HCT116 (cell line): ENCODE measurements at regions not wholly inside any gene's neighbourhood (a gene's known extent, or its start where the extent isn't known, plus 50 kb on each side); places are given as distances from the start of the nearest gene placed in this dataset.

Experiments
- ATAC-seq: fragments of 200-7000 bp; cut with Tn5 transposase; 2 replicates; pipeline ENCODE4 v1.9.1; 2020; ENCODE audit warnings: mild to moderate bottlenecking, moderate library complexity
- BruUV-seq: library from RNA; stranded (reverse); fragments of 400-500 nt; replicated peaks from 2 replicates; lab custom pipeline; 2021; lab: Mats Ljungman, UMichigan
- CTCF ChIA-PET: fragments of 300-600 bp; sonication (Branson Sonifier 250); formaldehyde crosslinking; loops from one replicate; lab custom pipeline; 2021; ENCODE audit warnings: antibody characterized with exemption; lab: Charles Lee
- POLR2A ChIA-PET: fragments of 300-600, 350-600 bp; sonication (Branson Sonifier 250); formaldehyde crosslinking; loops from one replicate; lab custom pipeline; 2021; ENCODE audit warnings: antibody characterized with exemption; lab: Charles Lee
- RAD21 ChIA-PET, 2 experiments: fragments of 300-600 bp; sonication (Branson Sonifier 250); formaldehyde crosslinking; loops; one replicate each; lab custom pipeline; 2023; ENCODE audit warnings: low total read pairs in 2 of 2; ENCODE audit not compliant: uncharacterized antibody in 2 of 2, unreplicated experiment in 2 of 2, low non-redundant PET in 1 of 2; lab: Charles Lee
- DNase-seq: peaks from one replicate; pipeline ENCODE4 v3.0.0-alpha.2; 2010; ENCODE audit warnings: low read depth, low spot score
- H2AFZ ChIP-seq: fragments of 200-600 bp; shearing (Covaris generic), sonication (generic); 2 replicates; pipeline ENCODE4 v1.6.1; 2017; ENCODE audit warnings: low read depth, mixed run types, mixed read lengths, antibody characterized with exemption, low read length; ENCODE audit not compliant: poor library complexity, severe bottlenecking
- H3K27ac ChIP-seq: 2 replicates; pipeline ENCODE4 v1.5.1; 2012; ENCODE audit warnings: low read depth, low read length
- H3K27me3 ChIP-seq: fragments of 200-600 bp; sonication (generic); 2 replicates; pipeline ENCODE4 v1.6.1; 2016; ENCODE audit warnings: mixed run types, low read length, mixed read lengths; ENCODE audit not compliant: insufficient read depth
- H3K36me3 ChIP-seq, 2 experiments: fragments of 200-500 bp in 1 of 2; fragments of 200-600 bp in 1 of 2; sonication (Bioruptor generic) in 1 of 2; sonication (generic) in 1 of 2; 2 replicates each; pipeline versions ENCODE4 v1.5.1 to v1.6.1; 2014 to 2016; ENCODE audit warnings: low read length in 2 of 2, inconsistent platforms in 1 of 2, mixed read lengths in 1 of 2, mixed run types in 1 of 2; ENCODE audit not compliant: insufficient read depth in 2 of 2, control insufficient read depth in 1 of 2
- H3K4me1 ChIP-seq, 2 experiments: fragments of 200-600 bp in 1 of 2; sonication (generic) in 1 of 2; 2 replicates each; pipeline versions ENCODE4 v1.5.1 to v1.6.1; 2012 to 2017; ENCODE audit warnings: low read length in 2 of 2, inconsistent platforms in 1 of 2, mild to moderate bottlenecking in 1 of 2, mixed read lengths in 1 of 2, mixed run types in 1 of 2, moderate library complexity in 1 of 2; ENCODE audit not compliant: insufficient read depth in 2 of 2, control insufficient read depth in 1 of 2
- H3K4me2 ChIP-seq: fragments of 200-600 bp; sonication (generic); 2 replicates; pipeline ENCODE4 v1.6.1; 2017; ENCODE audit warnings: mixed run types, low read length, mixed read lengths
- H3K4me3 ChIP-seq, 2 experiments: fragments of 200-600 bp in 1 of 2; sonication (generic) in 1 of 2; replicated peaks in 1 of 2; 2 replicates each; pipeline ENCODE4 v1.5.1; 2011 to 2016; ENCODE audit warnings: low read length in 2 of 2, control low read depth in 1 of 2, low read depth in 1 of 2, mild to moderate bottlenecking in 1 of 2, mixed read lengths in 1 of 2, mixed run types in 1 of 2
- H3K79me2 ChIP-seq: fragments of 200-600 bp; sonication (generic); 2 replicates; pipeline ENCODE4 v1.6.1; 2017; ENCODE audit warnings: mild to moderate bottlenecking, mixed run types, low read length, moderate library complexity, mixed read lengths; ENCODE audit not compliant: insufficient read depth
- H3K9ac ChIP-seq: fragments of 200-600 bp; sonication (generic); 2 replicates; pipeline ENCODE4 v1.6.1; 2016; ENCODE audit warnings: low read length, mixed read lengths
- H3K9me2 ChIP-seq: fragments of 200-600 bp; sonication (generic), shearing (Covaris generic); 2 replicates; pipeline ENCODE4 v1.6.1; 2017; ENCODE audit warnings: mixed run types, mild to moderate bottlenecking, moderate library complexity; ENCODE audit not compliant: insufficient read depth
- H3K9me3 ChIP-seq, 2 experiments: fragments of 200-500 bp in 1 of 2; fragments of 200-600 bp in 1 of 2; sonication (Bioruptor generic) in 1 of 2; sonication (generic) in 1 of 2; 2 replicates each; pipeline ENCODE4 v1.6.1; 2014 to 2017; ENCODE audit warnings: low read length in 2 of 2, mixed read lengths in 2 of 2, inconsistent platforms in 1 of 2, low read depth in 1 of 2, mild to moderate bottlenecking in 1 of 2, mixed run types in 1 of 2, moderate library complexity in 1 of 2; ENCODE audit not compliant: control insufficient read depth in 1 of 2, insufficient read depth in 1 of 2
- H4K20me1 ChIP-seq: fragments of 200-600 bp; sonication (generic), shearing (Covaris generic); 2 replicates; pipeline ENCODE4 v1.6.1; 2017; ENCODE audit warnings: mixed run types, mild to moderate bottlenecking, moderate library complexity; ENCODE audit not compliant: insufficient read depth
- CBX3 ChIP-seq: IDR thresholded peaks from 2 replicates; pipeline ENCODE4 v1.6.1; 2012; ENCODE audit warnings: low read depth
- CEBPB ChIP-seq: IDR thresholded peaks from 2 replicates; pipeline ENCODE4 v1.6.1; 2012; ENCODE audit warnings: low read depth
- CTCF ChIP-seq, 3 experiments: fragments of 200-600 bp in 1 of 3; sonication (generic) in 1 of 3; IDR thresholded peaks in 2 of 3; conservative IDR thresholded peaks in 1 of 3; 2 replicates each; pipeline ENCODE4 v1.5.1; 2012 to 2017; ENCODE audit warnings: low read depth in 2 of 3, low read length in 2 of 3, antibody characterized with exemption in 1 of 3, borderline replicate concordance in 1 of 3, control low read depth in 1 of 3, mild to moderate bottlenecking in 1 of 3, mixed read lengths in 1 of 3, mixed run types in 1 of 3, moderate library complexity in 1 of 3; ENCODE audit not compliant: insufficient read depth in 1 of 3
- EGR1 ChIP-seq: IDR thresholded peaks from 2 replicates; pipeline ENCODE4 v1.6.1; 2012; ENCODE audit warnings: low read depth
- EZH2 ChIP-seq: fragments of 200-600 bp; sonication (generic); IDR thresholded peaks from 2 replicates; pipeline ENCODE4 v1.6.1; 2017; ENCODE audit warnings: antibody characterized with exemption, mixed run types
- FOSL1 ChIP-seq: IDR thresholded peaks from 2 replicates; pipeline ENCODE4 v1.6.1; 2012; ENCODE audit warnings: low read depth
- JUND ChIP-seq: IDR thresholded peaks from 2 replicates; pipeline ENCODE4 v1.6.1; 2012
- MAX ChIP-seq: IDR thresholded peaks from 2 replicates; pipeline ENCODE4 v1.6.1; 2012
- POLR2A ChIP-seq: IDR thresholded peaks from 2 replicates; pipeline ENCODE4 v1.7.0; 2011; ENCODE audit warnings: borderline replicate concordance; ENCODE audit not compliant: insufficient read depth, insufficient read length; ENCODE audit errors: extremely low read depth
- POLR2AphosphoS5 ChIP-seq: IDR thresholded peaks from 2 replicates; pipeline ENCODE4 v1.6.1; 2011; ENCODE audit warnings: mild to moderate bottlenecking, low read depth, low read length, moderate library complexity
- RAD21 ChIP-seq: IDR thresholded peaks from 2 replicates; pipeline ENCODE4 v1.6.1; 2012; ENCODE audit warnings: low read depth, mild to moderate bottlenecking
- REST ChIP-seq: IDR thresholded peaks from 2 replicates; pipeline ENCODE4 v1.6.1; 2012; ENCODE audit warnings: low read depth
- SIN3A ChIP-seq: IDR thresholded peaks from 2 replicates; pipeline ENCODE4 v1.6.1; 2012; ENCODE audit warnings: low read depth
- SP1 ChIP-seq: IDR thresholded peaks from 2 replicates; pipeline ENCODE4 v1.6.1; 2012; ENCODE audit warnings: low read depth
- TCF7L2 ChIP-seq: IDR thresholded peaks from 2 replicates; pipeline ENCODE4 v1.7.0; 2011; ENCODE audit warnings: borderline replicate concordance, inconsistent platforms; ENCODE audit not compliant: insufficient read depth, insufficient read length; ENCODE audit errors: extremely low read depth
- YY1 ChIP-seq: IDR thresholded peaks from 2 replicates; pipeline ENCODE4 v1.6.1; 2011; ENCODE audit warnings: low read length, low read depth, moderate library complexity, mild to moderate bottlenecking; ENCODE audit not compliant: insufficient replicate concordance; ENCODE audit errors: extremely low read depth
- ZFX ChIP-seq: fragments of 450-650 bp; IDR thresholded peaks from 2 replicates; pipeline ENCODE4 v1.6.1; 2017
- ZNF274 ChIP-seq: fragments of 200-500 bp; sonication (Bioruptor generic); IDR thresholded peaks from 2 replicates; pipeline ENCODE4 v1.6.1; 2014; ENCODE audit warnings: mild to moderate bottlenecking, low read depth, low read length, inconsistent platforms
- intact Hi-C: fragments of 100-400 bp; cut with micrococcal nuclease; formaldehyde crosslinking; loops from 2 replicates; pipeline ENCODE4 v1.10.0; 2022

GRCh38 chr19:28428663-28429348 is 784.1 kb downstream of the UQCRFS1 start:
- Histone ChIP-seq H3K9me3 (peaks cover 10 to 21% of the 10 kb centered on the region in 2 experiments; a peak in 2 of 4 replicates), H2AFZ (no peak overlapping the region), H3K27ac (no peak overlapping the region), H3K27me3 (no peaks in the 10 kb centered on the region), H4K20me1 (no peaks in the 10 kb centered on the region), H3K36me3 (no peaks in the 10 kb centered on the region), H3K79me2 (no peaks in the 10 kb centered on the region), H3K9me2 (no peaks in the 10 kb centered on the region), H3K4me3 (no peak overlapping the region), H3K4me1 (no peaks in the 10 kb centered on the region), H3K9ac (no peak overlapping the region), H3K4me2 (no peak overlapping the region)
- TF ChIP-seq EZH2 (no peak), TCF7L2 (no peak), ZNF274 (no peak), POLR2A (no peak), CEBPB (no peak), EGR1 (no peak), JUND (no peak), REST (no peak), SIN3A (no peak), CBX3 (no peak), FOSL1 (no peak), RAD21 (no peak), ZFX (no peak), YY1 (no peak), CTCF (IDR thresholded peaks at IDR 0.05 in 2 of 3, conservative IDR thresholded peaks at IDR 0.05 in 1 of 3; ENCODE audit: borderline replicate concordance in 1 of 3, insufficient read depth in 1 of 3, low read depth in 2 of 3, low read length in 2 of 3) (no peak), MAX (no peak), POLR2AphosphoS5 (no peak), SP1 (no peak)
- RAD21 ChIA-PET = no interaction called here
- CTCF ChIA-PET = no interaction called here
- POLR2A ChIA-PET = no interaction called here
- no peak for DNase-seq
- no peak for ATAC-seq
- BruUV-seq = no TSS peak
- intact Hi-C loops = no loop called here
